Pancreas (tissue), 10 donors: ENCODE measurements at regions not wholly inside any gene's neighbourhood (a gene's known extent, or its start where the extent isn't known, plus 50 kb on each side); places are given as distances from the start of the nearest gene placed in this dataset.

ENCODE experiments used
- ATAC-seq, 4 donors: fragments of 200-7000 bp; cut with Tn5 transposase; one replicate each; pipeline versions ENCODE4 v1.8.0 to v1.9.1; 2020; ENCODE audit warnings: mild to moderate bottlenecking in 4 of 4, moderate library complexity in 4 of 4
- DNase-seq, 6 donors: peaks; one replicate each; pipeline ENCODE4 v3.0.0-alpha.2; 2020
- FAIRE-seq: peaks from 2 replicates; lab custom pipeline; 2012; peaks lifted over from hg19 to GRCh38; lab: Jason Lieb, UNC
- H3K27ac ChIP-seq, 4 donors: fragments of 200-600 bp; sonication (generic); 1 replicate in 3 of 4; 2 replicates in 1 of 4; pipeline versions ENCODE4 v1.5.0 to v1.8.0; 2020
- H3K27me3 ChIP-seq, 4 donors: fragments of 200-600 bp; one replicate each; pipeline ENCODE4 v1.8.0; 2021
- H3K36me3 ChIP-seq, 3 donors: fragments of 200-600 bp; sonication (generic) in 1 of 3; one replicate each; pipeline versions ENCODE4 v1.5.0 to v1.8.0; 2020 to 2021
- H3K4me1 ChIP-seq, 3 donors: fragments of 200-600 bp; one replicate each; pipeline ENCODE4 v1.8.0; 2021
- H3K4me3 ChIP-seq, 4 donors: fragments of 200-600 bp; sonication (generic) in 2 of 4; one replicate each; pipeline versions ENCODE4 v1.5.0 to v1.8.0; 2020 to 2021
- H3K9me3 ChIP-seq, 4 donors: fragments of 200-600 bp; one replicate each; pipeline ENCODE4 v1.8.0; 2021
- WGBS, 2 donors: extraction: QIAGEN DNeasy Blood & Tissue Kit; methylation state at CpG; one replicate each; pipeline ENCODE4 v1.1.7; 2013; 5-methylcytosine and 5-hydroxymethylcytosine counted together
- intact Hi-C, 3 donors: fragments of 100-400 bp; cut with DNase I; formaldehyde crosslinking; loops; one replicate each; pipeline versions ENCODE4 v1.11.1 to v1.14.2; 2022
- TF ChIP-seq, protein P1 (sequence below), 4 donors: fragments of 200-600 bp; sonication (generic) in 3 of 4; IDR thresholded peaks; one replicate each; pipeline versions ENCODE4 v1.5.0 to v1.8.0; 2021; ENCODE audit warnings: antibody characterized with exemption in 4 of 4
- donor health status: healthy with polysubstance abuse.
- donor health status: DM: no; HTN: no; CAD: no; lungs with moderate emphysema.
- donor health status: DM: no; HTN: no; CAD: no.
- donor health status: control.
- donor health status: control.
- donor health status: Bipolar disorder and iron deficiency.
- donor health status: DM: yes; HTN: yes; CAD: no.
- donor health status: DM: no; HTN: no; CAD: no.
- donor health status: DM: no; HTN: no; CAD: no.
- donor health status: DM: yes; HTN: yes; CAD: no.

DNA sequence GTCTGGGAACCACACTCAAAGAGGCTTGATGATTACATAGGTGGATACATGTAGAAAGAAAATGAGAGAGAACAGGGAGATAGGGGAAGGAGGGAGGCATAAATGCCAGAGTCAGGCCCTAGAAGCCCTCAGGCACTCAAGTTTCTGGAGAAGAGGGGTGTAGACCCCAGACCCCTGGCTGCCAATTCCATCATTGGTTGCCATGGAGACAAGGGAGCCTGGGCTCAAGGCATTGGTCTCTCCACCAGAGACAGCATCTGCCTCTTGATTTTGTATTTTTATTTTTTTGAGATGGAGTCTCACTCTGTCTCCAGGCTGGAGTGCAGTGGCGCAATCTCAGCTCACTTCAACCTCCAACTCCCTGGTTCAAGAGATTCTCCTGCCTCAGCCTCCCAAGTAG lies 114.3 kb upstream of the GRIK3 start:
- Histone ChIP-seq H3K4me1 (no peaks in the 10 kb centered on the region), H3K27me3 (no peaks in the 10 kb centered on the region), H3K9me3 (no peaks in the 10 kb centered on the region), H3K36me3 (no peaks in the 10 kb centered on the region), H3K27ac (no peak overlapping the region), H3K4me3 (no peak overlapping the region)
- no peak for DNase-seq
- ATAC-seq, result no peak
- 93 to 100% methylated on average over 1 of the region's 1 CpG for WGBS, 2 donors
- intact Hi-C loops, result no loop called here
- TF ChIP-seq, protein P1, sequence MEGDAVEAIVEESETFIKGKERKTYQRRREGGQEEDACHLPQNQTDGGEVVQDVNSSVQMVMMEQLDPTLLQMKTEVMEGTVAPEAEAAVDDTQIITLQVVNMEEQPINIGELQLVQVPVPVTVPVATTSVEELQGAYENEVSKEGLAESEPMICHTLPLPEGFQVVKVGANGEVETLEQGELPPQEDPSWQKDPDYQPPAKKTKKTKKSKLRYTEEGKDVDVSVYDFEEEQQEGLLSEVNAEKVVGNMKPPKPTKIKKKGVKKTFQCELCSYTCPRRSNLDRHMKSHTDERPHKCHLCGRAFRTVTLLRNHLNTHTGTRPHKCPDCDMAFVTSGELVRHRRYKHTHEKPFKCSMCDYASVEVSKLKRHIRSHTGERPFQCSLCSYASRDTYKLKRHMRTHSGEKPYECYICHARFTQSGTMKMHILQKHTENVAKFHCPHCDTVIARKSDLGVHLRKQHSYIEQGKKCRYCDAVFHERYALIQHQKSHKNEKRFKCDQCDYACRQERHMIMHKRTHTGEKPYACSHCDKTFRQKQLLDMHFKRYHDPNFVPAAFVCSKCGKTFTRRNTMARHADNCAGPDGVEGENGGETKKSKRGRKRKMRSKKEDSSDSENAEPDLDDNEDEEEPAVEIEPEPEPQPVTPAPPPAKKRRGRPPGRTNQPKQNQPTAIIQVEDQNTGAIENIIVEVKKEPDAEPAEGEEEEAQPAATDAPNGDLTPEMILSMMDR (IDR thresholded peaks at IDR 0.05), result no peak
- no peak for FAIRE-seq

DNA sequence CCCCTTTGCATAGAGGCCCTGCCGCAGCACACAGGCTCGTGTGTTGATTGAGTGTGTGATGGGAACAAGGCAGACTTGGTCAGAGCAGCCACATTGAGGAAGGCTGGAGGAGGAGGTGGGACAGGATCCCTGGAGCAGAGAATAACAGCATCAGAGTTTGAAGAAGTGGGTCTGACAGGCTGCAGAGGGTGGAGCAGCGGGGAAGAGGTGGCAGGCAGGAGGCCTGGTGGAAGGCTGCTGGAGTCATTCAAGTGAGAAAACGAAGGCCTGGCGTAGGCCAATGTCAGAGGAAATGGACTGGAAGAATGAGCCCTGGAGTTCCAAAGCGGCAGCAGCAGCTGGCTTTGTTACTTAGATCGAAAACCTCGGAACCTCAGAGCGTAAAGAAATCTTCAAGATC lies 115.0 kb upstream of the GRIK3 start:
- H3K36me3 ChIP-seq, result no peaks in the 10 kb centered on the region
- ATAC-seq (peak in 2 of 4 donors; percentile 63), DNase-seq (no peak), FAIRE-seq (no peak)
- H3K9me3 ChIP-seq, result no peaks in the 10 kb centered on the region
- TF ChIP-seq, protein P1 (IDR thresholded peaks at IDR 0.05), result no peak
- 68 to 76% methylated on average over 9 of the region's 9 CpGs for WGBS, 2 donors
- no peak overlapping the region for H3K4me3 ChIP-seq
- no peaks in the 10 kb centered on the region for H3K27me3 ChIP-seq
- intact Hi-C loops, result no loop called here
- no peak overlapping the region for H3K27ac ChIP-seq
- no peaks in the 10 kb centered on the region for H3K4me1 ChIP-seq

DNA sequence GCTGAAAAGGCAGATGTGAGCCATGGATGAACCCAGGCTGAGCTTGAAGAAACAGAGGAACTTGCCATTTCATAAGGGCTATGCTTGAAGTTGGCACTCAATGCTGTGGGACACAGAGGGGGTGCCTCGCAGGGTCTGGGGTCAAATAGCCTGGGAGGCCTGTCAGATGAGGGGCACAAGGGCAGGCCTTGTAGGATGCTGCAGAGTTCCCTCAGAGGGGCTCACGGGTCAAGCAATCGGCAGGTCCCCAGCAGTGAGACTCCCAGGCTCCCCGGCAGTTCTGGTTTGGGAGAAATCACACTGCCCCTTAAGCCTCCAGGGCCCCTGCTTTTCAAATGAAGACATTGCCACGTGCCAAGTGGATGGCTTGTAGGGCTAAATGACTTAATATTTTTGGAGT lies 116.7 kb upstream of the GRIK3 start:
- WGBS, 2 donors, result 54 to 75% methylated on average over 5 of the region's 5 CpGs
- FAIRE-seq, result no peak
- Histone ChIP-seq H3K4me1 (no peaks in the 10 kb centered on the region), H3K27me3 (no peaks in the 10 kb centered on the region), H3K36me3 (no peaks in the 10 kb centered on the region), H3K9me3 (no peaks in the 10 kb centered on the region), H3K4me3 (no peak overlapping the region), H3K27ac (no peak overlapping the region)
- intact Hi-C loops, result no loop called here
- TF ChIP-seq, protein P1 (IDR thresholded peaks at IDR 0.05), result no peak
- no peak for ATAC-seq
- no peak for DNase-seq

DNA sequence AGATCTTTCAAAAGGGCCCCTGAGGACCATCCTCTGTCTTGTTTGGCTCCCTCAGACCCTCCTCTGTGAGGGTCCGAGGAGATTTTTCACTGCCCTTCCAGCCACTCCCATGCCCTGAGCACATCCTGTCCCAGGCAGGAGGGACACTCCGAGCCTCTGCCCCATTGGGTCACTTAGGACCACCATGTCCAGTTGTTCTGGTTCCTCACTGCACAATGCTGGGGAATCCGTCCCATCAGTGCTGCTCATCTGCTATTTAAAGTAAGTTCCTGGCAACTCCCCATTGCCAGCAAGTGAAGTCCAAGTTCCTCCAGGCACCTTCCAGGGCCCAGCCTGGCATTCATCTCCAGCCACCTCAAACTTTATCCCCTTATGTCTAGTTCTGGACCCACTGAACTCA lies 117.5 kb upstream of the GRIK3 start:
- H3K4me1 ChIP-seq, result no peaks in the 10 kb centered on the region
- DNase-seq, result no peak
- TF ChIP-seq, protein P1 (IDR thresholded peaks at IDR 0.05), result no peak
- no peaks in the 10 kb centered on the region for H3K9me3 ChIP-seq
- WGBS, 2 donors, result 52 to 67% methylated on average over 3 of the region's 3 CpGs
- intact Hi-C loops, result no loop called here
- no peak overlapping the region for H3K27ac ChIP-seq
- ATAC-seq, result no peak
- H3K4me3 ChIP-seq, result no peak overlapping the region
- no peak for FAIRE-seq
- H3K27me3 ChIP-seq, result no peaks in the 10 kb centered on the region
- no peaks in the 10 kb centered on the region for H3K36me3 ChIP-seq

DNA sequence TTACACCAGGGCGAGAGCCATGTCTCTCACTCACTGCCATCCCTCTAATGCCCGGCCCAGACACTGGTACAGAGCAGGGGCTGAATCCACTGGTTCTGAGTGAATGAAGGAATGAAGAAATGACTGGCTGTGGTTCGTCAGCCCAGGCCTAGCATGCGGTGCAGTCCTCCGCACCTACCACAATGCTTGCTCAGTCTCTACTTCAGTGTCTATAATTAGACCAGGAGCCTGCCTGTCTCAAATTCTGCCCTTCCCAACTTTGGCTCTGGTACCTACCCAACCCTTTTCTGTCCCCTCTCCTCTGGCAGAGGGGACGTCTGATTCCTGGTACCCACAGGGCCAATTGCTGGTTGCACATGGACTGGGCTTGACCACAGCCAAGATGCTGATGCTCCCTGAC lies 118.2 kb upstream of the GRIK3 start:
- no peaks in the 10 kb centered on the region for H3K27me3 ChIP-seq
- H3K27ac ChIP-seq, result no peak overlapping the region
- H3K4me1 ChIP-seq, result no peaks in the 10 kb centered on the region
- H3K36me3 ChIP-seq, result no peaks in the 10 kb centered on the region
- TF ChIP-seq, protein P1 (IDR thresholded peaks at IDR 0.05), result no peak
- H3K4me3 ChIP-seq, result no peak overlapping the region
- intact Hi-C loops, result no loop called here
- FAIRE-seq (no peak), DNase-seq (no peak), ATAC-seq (no peak)
- WGBS, 2 donors, result 67 to 79% methylated on average over 6 of the region's 6 CpGs
- H3K9me3 ChIP-seq, result no peaks in the 10 kb centered on the region
